SK-N-SH (cell line): ENCODE measurements at regions not wholly inside any gene's neighbourhood (a gene's known extent, or its start where the extent isn't known, plus 50 kb on each side); places are given as distances from the start of the nearest gene placed in this dataset.
A peak's percentile ranks its signal among the peaks of the same experiment; 100 is the strongest.

Experiments
- CTCF ChIA-PET: fragments of 300-600, 350-600 bp; formaldehyde crosslinking; extraction: SDS; loops from one replicate; lab custom pipeline; 2021; lab: Yijun Ruan, JAX
- POLR2A ChIA-PET: fragments of 350-600 bp; sonication (Branson Sonifier 250); formaldehyde crosslinking; extraction: SDS; loops from one replicate; lab custom pipeline; 2020; ENCODE audit warnings: antibody characterized with exemption, inconsistent platforms; lab: Yijun Ruan, JAX
- DNase-seq: peaks from one replicate; pipeline ENCODE4 v3.0.0; 2012
- H2AFZ ChIP-seq: fragments of 200-600 bp; sonication (generic); 2 replicates; pipeline ENCODE4 v1.8.1; 2016; ENCODE audit warnings: antibody characterized with exemption, mild to moderate bottlenecking, low read depth
- H3F3A ChIP-seq: fragments of 200-600 bp; sonication (generic); replicated peaks from 2 replicates; pipeline ENCODE3; 2016; ENCODE audit warnings: antibody characterized with exemption, mild to moderate bottlenecking; ENCODE audit not compliant: insufficient read depth
- H3K27ac ChIP-seq, 2 experiments: fragments of 200-500 bp in 1 of 2; fragments of 200-600 bp in 1 of 2; sonication (Bioruptor generic) in 1 of 2; sonication (generic), shearing (Covaris generic) in 1 of 2; 2 replicates each; pipeline versions ENCODE4 v1.5.1 to v1.6.1; 2014 to 2016; ENCODE audit warnings: low read depth in 2 of 2, inconsistent platforms in 1 of 2, low read length in 1 of 2, mild to moderate bottlenecking in 1 of 2, mixed read lengths in 1 of 2
- H3K27me3 ChIP-seq: fragments of 200-600 bp; sonication (generic), shearing (Covaris generic); 2 replicates; pipeline ENCODE4 v1.6.1; 2016; ENCODE audit warnings: mixed run types; ENCODE audit not compliant: insufficient read depth
- H3K36me3 ChIP-seq, 2 experiments: fragments of 200-500 bp in 1 of 2; fragments of 200-600 bp in 1 of 2; sonication (Bioruptor generic) in 1 of 2; sonication (generic) in 1 of 2; replicated peaks in 1 of 2; 2 replicates each; pipeline versions ENCODE3 to v1.5.1; 2014 to 2016; ENCODE audit warnings: low read length in 1 of 2, mild to moderate bottlenecking in 1 of 2; ENCODE audit not compliant: insufficient read depth in 2 of 2, control insufficient read depth in 1 of 2
- H3K4me1 ChIP-seq, 2 experiments: fragments of 200-500 bp in 1 of 2; fragments of 200-600 bp in 1 of 2; sonication (Bioruptor generic) in 1 of 2; sonication (generic), shearing (Covaris generic) in 1 of 2; 2 replicates each; pipeline versions ENCODE4 v1.5.1 to v1.6.1; 2014 to 2016; ENCODE audit warnings: low read depth in 1 of 2, low read length in 1 of 2, mixed run types in 1 of 2; ENCODE audit not compliant: insufficient read depth in 2 of 2, control insufficient read depth in 1 of 2
- H3K4me2 ChIP-seq: fragments of 200-600 bp; sonication (generic), shearing (Covaris generic); 2 replicates; pipeline ENCODE4 v1.6.1; 2017; ENCODE audit warnings: mixed run types
- H3K4me3 ChIP-seq, 2 experiments: fragments of 200-500 bp in 1 of 2; fragments of 200-600 bp in 1 of 2; sonication (Bioruptor generic) in 1 of 2; sonication (generic), shearing (Covaris generic) in 1 of 2; 2 replicates each; pipeline versions ENCODE4 v1.5.1 to v1.8.1; 2014 to 2016; ENCODE audit warnings: low read depth in 2 of 2, inconsistent platforms in 1 of 2, low read length in 1 of 2, mild to moderate bottlenecking in 1 of 2, mixed read lengths in 1 of 2, moderate library complexity in 1 of 2
- H3K79me2 ChIP-seq: fragments of 200-600 bp; sonication (generic); 2 replicates; pipeline ENCODE4 v1.8.1; 2017; ENCODE audit warnings: mild to moderate bottlenecking; ENCODE audit not compliant: insufficient read depth
- H3K9ac ChIP-seq: fragments of 200-600 bp; sonication (generic); 2 replicates; pipeline ENCODE4 v1.6.1; 2017; ENCODE audit warnings: mixed run types
- H3K9me2 ChIP-seq: fragments of 200-600 bp; sonication (generic); 2 replicates; pipeline ENCODE4 v1.6.1; 2017; ENCODE audit warnings: mixed run types
- H3K9me3 ChIP-seq: fragments of 200-600 bp; sonication (generic); 2 replicates; pipeline ENCODE4 v1.6.1; 2017; ENCODE audit warnings: mixed run types, mild to moderate bottlenecking, moderate library complexity
- H4K20me1 ChIP-seq: fragments of 200-600 bp; sonication (generic); 2 replicates; pipeline ENCODE4 v1.6.1; 2017; ENCODE audit warnings: mild to moderate bottlenecking, mixed run types; ENCODE audit not compliant: insufficient read depth
- CTCF ChIP-seq: fragments of 200-600 bp; sonication (generic); IDR thresholded peaks from 2 replicates; pipeline ENCODE4 v1.6.1; 2017; ENCODE audit warnings: antibody characterized with exemption, mild to moderate bottlenecking, moderate library complexity
- EP300 ChIP-seq, 2 experiments: IDR thresholded peaks; 2 replicates each; pipeline versions ENCODE4 v1.4.0 to v1.6.1; 2012; ENCODE audit warnings: borderline replicate concordance in 1 of 2, low read depth in 1 of 2, low read length in 1 of 2
- EZH2phosphoT487 ChIP-seq: fragments of 200-600 bp; sonication (generic); IDR thresholded peaks from 2 replicates; pipeline ENCODE4 v1.6.1; 2017; ENCODE audit warnings: low read depth, mixed run types, mild to moderate bottlenecking, antibody characterized with exemption, moderate library complexity, borderline replicate concordance
- FOSL2 ChIP-seq: IDR thresholded peaks from 2 replicates; pipeline ENCODE4 v1.4.0; 2012; ENCODE audit warnings: low read depth, mild to moderate bottlenecking, moderate library complexity, borderline replicate concordance
- FOXM1 ChIP-seq: IDR thresholded peaks from 2 replicates; pipeline ENCODE4 v1.4.0; 2012; ENCODE audit warnings: low read depth, mild to moderate bottlenecking
- GATA2 ChIP-seq: sonication (generic); formaldehyde crosslinking; IDR thresholded peaks from 2 replicates; pipeline ENCODE4 v1.5.0; 2020; ENCODE audit warnings: mild to moderate bottlenecking, missing genetic modification reagents
- JUND ChIP-seq: IDR thresholded peaks from 2 replicates; pipeline ENCODE4 v1.4.0; 2012
- MEF2A ChIP-seq: IDR thresholded peaks from 2 replicates; pipeline ENCODE4 v1.4.0; 2012; ENCODE audit warnings: low read depth, borderline replicate concordance
- NFIC ChIP-seq: IDR thresholded peaks from 2 replicates; pipeline ENCODE4 v1.4.0; 2012; ENCODE audit warnings: borderline replicate concordance
- RAD21 ChIP-seq: IDR thresholded peaks from 2 replicates; pipeline ENCODE4 v1.6.1; 2012; ENCODE audit warnings: mild to moderate bottlenecking, low read length
- RCOR1 ChIP-seq: fragments of 150-350 bp; IDR thresholded peaks from 2 replicates; pipeline ENCODE4 v1.6.1; 2017; ENCODE audit warnings: antibody characterized with exemption, low read length
- RFX5 ChIP-seq: IDR thresholded peaks from 2 replicates; pipeline ENCODE4 v1.6.1; 2012; ENCODE audit warnings: mild to moderate bottlenecking, improper control_type of control experiment, low read length
- TAF1 ChIP-seq: IDR thresholded peaks from 2 replicates; pipeline ENCODE4 v1.6.1; 2012; ENCODE audit warnings: low read depth, mild to moderate bottlenecking, low read length, moderate library complexity, borderline replicate concordance
- TCF12 ChIP-seq: IDR thresholded peaks from 2 replicates; pipeline ENCODE4 v1.4.0; 2012
- WGBS: methylation state at CpG from one replicate; pipeline ENCODE4 v1.1.6; 2017; ENCODE audit warnings: low lambda C conversion rate; 5-methylcytosine and 5-hydroxymethylcytosine counted together
- TF ChIP-seq, protein P1 (sequence below): IDR thresholded peaks from 2 replicates; pipeline ENCODE4 v1.4.0; 2012; ENCODE audit warnings: low read depth, borderline replicate concordance
- TF ChIP-seq, protein P2 (sequence below): IDR thresholded peaks from 2 replicates; pipeline ENCODE4 v1.4.0; 2012; ENCODE audit warnings: low read depth
- TF ChIP-seq, protein P3 (sequence below): fragments of 150-350 bp; IDR thresholded peaks from 2 replicates; pipeline ENCODE4 v1.6.1; 2016; ENCODE audit warnings: mild to moderate bottlenecking, low read depth, low read length

DNA sequence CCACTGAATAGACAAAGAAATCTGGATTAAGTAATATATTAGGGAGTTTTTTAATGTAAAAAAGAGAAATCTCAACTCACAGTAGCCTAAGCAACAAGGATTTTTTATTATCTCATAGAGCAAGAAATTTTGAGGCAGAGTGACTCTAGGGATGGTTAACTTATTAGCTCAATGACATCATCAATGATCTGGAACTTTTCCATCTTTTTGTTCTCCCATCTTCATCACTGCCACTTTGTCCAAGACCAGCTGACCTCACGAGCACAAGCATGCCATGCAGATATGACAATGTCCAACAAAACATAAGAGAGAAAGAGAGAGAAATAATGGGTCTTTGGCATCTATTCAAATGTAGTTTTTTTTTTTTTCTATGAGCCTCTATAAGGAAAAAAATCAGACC lies 211.8 kb upstream of the RND3 start:
- WGBS, result 72% methylated on average over 1 of the region's 1 CpG
- H2AFZ ChIP-seq, result no peak overlapping the region
- no peaks in the 10 kb centered on the region; a peak in 1 of 4 replicates for H3K4me1 ChIP-seq
- H3K36me3 ChIP-seq, result no peaks in the 10 kb centered on the region
- no peak overlapping the region for H3K4me2 ChIP-seq
- no peak overlapping the region for H3K27ac ChIP-seq
- TF ChIP-seq FOSL2 (no peak), FOXM1 (no peak), RAD21 (no peak), TCF12 (no peak), EZH2phosphoT487 (no peak), JUND (no peak), TAF1 (no peak), GATA2 (CRISPR knock-in tag) (no peak), EP300 (IDR thresholded peaks at IDR 0.05; ENCODE audit: borderline replicate concordance in 1 of 2, low read depth in 1 of 2, low read length in 1 of 2) (no peak), RCOR1 (no peak), RFX5 (no peak), NFIC (no peak), MEF2A (no peak), CTCF (no peak)
- TF ChIP-seq, protein P1, sequence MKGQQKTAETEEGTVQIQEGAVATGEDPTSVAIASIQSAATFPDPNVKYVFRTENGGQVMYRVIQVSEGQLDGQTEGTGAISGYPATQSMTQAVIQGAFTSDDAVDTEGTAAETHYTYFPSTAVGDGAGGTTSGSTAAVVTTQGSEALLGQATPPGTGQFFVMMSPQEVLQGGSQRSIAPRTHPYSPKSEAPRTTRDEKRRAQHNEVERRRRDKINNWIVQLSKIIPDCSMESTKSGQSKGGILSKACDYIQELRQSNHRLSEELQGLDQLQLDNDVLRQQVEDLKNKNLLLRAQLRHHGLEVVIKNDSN, result no peak
- ChIA-PET POLR2A (no interaction called here), CTCF (no interaction called here)
- H4K20me1 ChIP-seq, result no peaks in the 10 kb centered on the region
- H3K4me3 ChIP-seq, result no peak overlapping the region
- H3K79me2 ChIP-seq, result no peaks in the 10 kb centered on the region
- no peak for DNase-seq
- H3K9me3 ChIP-seq, result no peaks in the 10 kb centered on the region
- no peaks in the 10 kb centered on the region for H3K27me3 ChIP-seq
- no peaks in the 10 kb centered on the region for H3F3A ChIP-seq
- no peak overlapping the region for H3K9ac ChIP-seq
- no peaks in the 10 kb centered on the region for H3K9me2 ChIP-seq

DNA sequence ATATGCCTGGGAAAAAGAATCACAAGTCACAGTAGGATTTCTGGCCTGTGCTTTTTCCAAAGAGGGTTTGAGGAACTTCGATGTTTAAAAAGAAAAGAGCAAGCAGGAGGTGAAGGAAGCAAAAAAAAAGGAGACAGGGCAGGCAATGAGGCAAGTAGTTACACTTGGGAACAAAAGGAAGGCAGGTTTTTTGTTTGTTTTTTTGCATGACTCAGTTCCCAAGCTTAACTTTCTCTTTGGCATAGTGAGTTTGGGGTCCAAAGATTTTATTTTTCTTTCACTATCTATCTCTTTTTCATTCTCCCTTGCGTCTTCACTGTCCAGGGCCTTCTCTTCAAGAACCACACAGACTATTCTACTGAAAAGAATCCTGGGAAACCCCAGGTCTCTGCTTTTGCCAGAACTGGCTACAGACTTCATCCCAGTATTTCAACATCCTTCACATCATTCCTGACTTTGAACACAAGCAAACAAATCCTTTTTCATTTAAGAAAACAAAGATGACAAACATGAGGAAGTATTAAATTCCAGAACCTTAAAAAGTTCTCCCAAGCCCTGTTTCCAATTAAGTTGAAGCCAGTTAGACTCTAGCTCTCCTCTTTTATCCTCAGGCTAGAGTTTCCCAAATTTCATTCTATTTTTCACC lies 210.7 kb upstream of the RND3 start:
- no peak overlapping the region for H3K9ac ChIP-seq
- H3K4me2 ChIP-seq, result no peak overlapping the region

More for the DNA sequence above, 210.7 kb upstream of the RND3 start:
- no peaks in the 10 kb centered on the region for H3F3A ChIP-seq
- no peaks in the 10 kb centered on the region for H3K79me2 ChIP-seq
- H3K9me2 ChIP-seq, result no peaks in the 10 kb centered on the region
- ChIA-PET CTCF (no interaction called here), POLR2A (no interaction called here)
- DNase-seq, result no peak
- no peaks in the 10 kb centered on the region for H3K9me3 ChIP-seq
- H3K4me1 ChIP-seq, result no peaks in the 10 kb centered on the region; a peak in 1 of 4 replicates
- no peak overlapping the region for H2AFZ ChIP-seq
- 66% methylated on average over 2 of the region's 2 CpGs for WGBS
- no peak overlapping the region for H3K4me3 ChIP-seq
- H3K36me3 ChIP-seq, result no peaks in the 10 kb centered on the region
- H3K27ac ChIP-seq, result peak overlapping the region; percentile 12 to 28; a peak in 1 of 4 replicates
- H4K20me1 ChIP-seq, result no peaks in the 10 kb centered on the region
- no peak for TF ChIP-seq FOXM1
- no peak for TF ChIP-seq NFIC
- no peak for TF ChIP-seq TAF1
- TF ChIP-seq, protein P2, sequence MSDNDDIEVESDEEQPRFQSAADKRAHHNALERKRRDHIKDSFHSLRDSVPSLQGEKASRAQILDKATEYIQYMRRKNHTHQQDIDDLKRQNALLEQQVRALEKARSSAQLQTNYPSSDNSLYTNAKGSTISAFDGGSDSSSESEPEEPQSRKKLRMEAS, result no peak
- TF ChIP-seq JUND, result no peak
- TF ChIP-seq, protein P1, result no peak
- no peak for TF ChIP-seq TCF12
- TF ChIP-seq GATA2 (CRISPR knock-in tag), result no peak
- no peak for TF ChIP-seq EZH2phosphoT487
- TF ChIP-seq, protein P3, sequence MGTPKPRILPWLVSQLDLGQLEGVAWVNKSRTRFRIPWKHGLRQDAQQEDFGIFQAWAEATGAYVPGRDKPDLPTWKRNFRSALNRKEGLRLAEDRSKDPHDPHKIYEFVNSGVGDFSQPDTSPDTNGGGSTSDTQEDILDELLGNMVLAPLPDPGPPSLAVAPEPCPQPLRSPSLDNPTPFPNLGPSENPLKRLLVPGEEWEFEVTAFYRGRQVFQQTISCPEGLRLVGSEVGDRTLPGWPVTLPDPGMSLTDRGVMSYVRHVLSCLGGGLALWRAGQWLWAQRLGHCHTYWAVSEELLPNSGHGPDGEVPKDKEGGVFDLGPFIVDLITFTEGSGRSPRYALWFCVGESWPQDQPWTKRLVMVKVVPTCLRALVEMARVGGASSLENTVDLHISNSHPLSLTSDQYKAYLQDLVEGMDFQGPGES, result no peak
- TF ChIP-seq, all 33 proteins: peak for 0
- no peaks in the 10 kb centered on the region for H3K27me3 ChIP-seq
